Left lobe of liver (tissue), 2 donors: ENCODE measurements at regions not wholly inside any gene's neighbourhood (a gene's known extent, or its start where the extent isn't known, plus 50 kb on each side); places are given as distances from the start of the nearest gene placed in this dataset.

Experiments used
- ATAC-seq: fragments of 200-7000 bp; cut with Tn5 transposase; one replicate; pipeline ENCODE4 v1.9.1; 2020; ENCODE audit warnings: mild to moderate bottlenecking, moderate library complexity
- DNase-seq: peaks from one replicate; pipeline ENCODE4 v3.0.0-alpha.2; 2020; ENCODE audit warnings: low spot score
- donor health status: DM: no; HTN: no; CAD: no; lungs with moderate emphysema.
- donor health status: DM: no; HTN: yes; CAD: no.

- no peak for ATAC-seq
- DNase-seq, result no peak
Measured at GRCh38 chr6:71395731-71396409, 107.3 kb downstream of the OGFRL1 start.

GRCh38 chr6:71396410-71396801, 107.8 kb downstream of the OGFRL1 start:
- ATAC-seq (no peak), DNase-seq (no peak)

DNA sequence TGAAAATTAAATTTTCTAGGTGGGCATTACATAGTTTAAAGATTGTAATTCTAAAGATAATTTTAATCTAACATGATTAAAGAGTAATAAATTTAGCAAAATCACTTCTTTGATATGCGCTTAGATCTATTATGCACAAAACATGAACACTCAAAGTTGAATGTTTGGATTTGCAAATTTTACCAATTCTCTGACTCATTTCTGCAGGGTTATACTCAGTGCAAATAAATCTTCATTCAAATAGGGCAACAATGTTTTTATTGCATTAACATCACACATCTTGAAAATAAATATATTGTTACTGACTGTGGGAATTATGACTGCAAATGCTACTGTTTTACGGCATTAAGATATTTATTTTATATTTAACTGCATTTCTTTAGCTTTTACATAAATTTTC, 110.7 kb downstream of the OGFRL1 start:
- ATAC-seq (no peak), DNase-seq (no peak)

DNA sequence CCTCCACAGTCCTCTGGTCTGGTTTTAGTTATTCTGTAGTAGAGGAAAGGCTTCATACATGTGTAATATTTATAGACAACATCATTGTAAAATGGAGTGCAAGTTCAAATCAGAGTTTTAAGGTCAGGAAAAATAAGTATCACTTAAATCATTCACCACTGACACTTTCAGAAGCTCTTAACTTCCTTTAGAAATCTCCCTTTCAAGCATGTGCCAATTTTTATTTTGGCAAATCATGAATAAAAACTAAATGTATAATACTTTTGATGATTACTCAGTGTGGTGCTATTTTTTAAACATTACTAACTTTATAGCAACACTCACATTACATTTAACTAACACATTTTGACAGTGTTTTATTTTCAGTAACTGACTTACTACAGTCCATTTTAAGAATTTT, 112.2 kb downstream of the OGFRL1 start:
- no peak for DNase-seq
- no peak for ATAC-seq

DNA sequence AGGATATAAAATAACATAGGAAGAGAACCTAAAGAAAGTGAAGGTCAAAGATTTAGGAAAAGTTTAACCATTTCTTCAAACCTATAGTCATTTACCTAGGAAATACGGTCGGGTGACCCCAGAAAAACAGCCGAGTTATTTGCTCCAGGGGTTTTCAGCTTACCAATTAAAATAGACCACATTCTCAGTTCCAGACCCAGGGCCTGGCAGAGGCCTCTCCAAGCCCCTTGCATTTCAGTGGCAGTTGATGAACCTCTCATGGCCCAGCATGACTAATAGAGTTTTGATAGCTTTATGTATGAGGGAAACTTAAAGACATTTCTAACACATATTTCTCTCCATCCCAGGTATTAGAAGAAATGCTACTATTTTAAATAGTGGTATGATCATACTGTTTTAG, 113.5 kb downstream of the OGFRL1 start:
- DNase-seq, result no peak
- no peak for ATAC-seq

GRCh38 chr6:71403422-71404134, 115.0 kb downstream of the OGFRL1 start:
- no peak for ATAC-seq
- no peak for DNase-seq

GRCh38 chr6:71404145-71404966, 115.7 kb downstream of the OGFRL1 start:
- ATAC-seq (peak; percentile 88), DNase-seq (no peak)

DNA sequence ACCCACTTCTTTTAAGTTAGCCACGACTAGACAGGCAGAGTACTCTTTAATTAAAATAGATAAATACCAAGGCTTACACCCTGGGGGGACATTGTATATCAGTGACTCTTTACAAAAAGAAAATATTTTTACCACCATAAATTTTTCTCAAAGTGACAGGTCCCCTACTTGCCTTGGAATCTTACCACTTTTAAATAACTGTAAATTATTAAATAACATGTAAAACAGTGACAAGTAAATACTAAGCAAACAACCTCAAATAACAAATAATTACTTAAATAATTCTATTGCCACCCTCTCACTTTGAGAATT, 116.3 kb downstream of the OGFRL1 start:
- DNase-seq, result no peak
- no peak for ATAC-seq

- no peak for DNase-seq
- no peak for ATAC-seq
Measured at GRCh38 chr6:71405416-71405815, 116.8 kb downstream of the OGFRL1 start.

DNA sequence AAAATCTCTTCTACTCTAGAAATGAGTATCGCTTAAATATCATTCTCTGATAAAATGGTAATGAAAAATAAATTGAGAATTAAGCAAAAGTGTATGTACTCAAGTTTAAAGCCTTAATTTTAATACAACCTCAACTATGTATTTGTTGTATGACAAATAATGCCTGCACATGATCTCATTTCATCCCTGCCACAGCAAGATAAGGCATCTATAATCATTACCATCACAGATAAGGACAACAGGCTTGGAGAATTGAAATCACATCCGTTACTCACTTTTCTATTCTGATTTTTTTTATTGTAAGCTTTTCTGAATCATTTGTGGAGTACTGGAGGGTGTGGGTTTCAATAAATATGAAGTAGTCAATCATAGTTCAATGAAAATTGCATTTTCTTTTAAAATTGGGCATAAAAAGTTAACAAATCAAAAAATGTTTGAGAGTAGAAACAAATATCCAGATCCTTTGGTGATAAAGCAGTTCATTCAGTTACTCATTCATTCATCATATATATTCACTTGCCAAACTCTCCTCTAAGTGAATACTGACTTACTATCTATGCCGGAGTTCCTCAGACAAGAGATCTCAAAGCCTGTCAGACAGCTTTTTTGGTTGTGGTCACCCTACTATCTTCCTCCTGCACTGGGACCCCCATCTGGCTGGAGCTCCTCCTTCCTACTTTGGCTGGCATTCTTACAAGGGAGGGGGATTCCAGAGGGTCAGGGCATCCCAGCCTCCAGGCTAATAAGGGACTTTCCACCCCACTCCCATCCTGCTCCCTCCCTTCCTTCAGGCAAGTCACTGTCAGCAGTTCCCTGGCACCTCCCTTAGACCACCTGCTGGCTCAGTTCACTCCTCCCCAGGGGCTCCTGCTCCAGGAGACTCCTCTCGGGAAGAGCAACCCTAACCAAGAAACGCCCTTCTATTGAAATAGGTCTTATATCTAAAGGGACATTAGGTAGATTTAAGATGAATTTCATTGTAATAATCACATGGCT, 118.6 kb downstream of the OGFRL1 start:
- DNase-seq (no peak), ATAC-seq (no peak)

GRCh38 chr6:71408787-71409723, 120.4 kb downstream of the OGFRL1 start:
- no peak for ATAC-seq
- no peak for DNase-seq

DNA sequence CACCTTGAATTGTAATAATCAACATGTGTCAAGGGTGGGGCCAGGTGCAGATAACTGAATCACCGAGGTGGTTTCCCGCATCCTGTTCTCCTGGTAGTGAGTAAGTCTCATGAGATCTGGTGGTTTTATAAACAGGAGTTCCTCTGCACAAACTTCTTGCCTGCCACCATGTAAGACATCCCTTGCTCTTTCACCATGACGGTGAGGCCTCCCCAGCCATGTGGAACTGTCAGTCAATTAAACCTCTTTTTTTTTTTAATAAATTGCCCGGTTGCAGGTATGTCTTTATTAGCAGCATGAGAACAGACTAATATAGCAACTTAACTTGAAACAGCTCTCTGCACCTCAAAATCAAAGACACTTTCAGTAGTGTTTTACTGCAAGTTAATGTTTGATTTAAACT, 121.6 kb downstream of the OGFRL1 start:
- no peak for DNase-seq
- no peak for ATAC-seq

DNA sequence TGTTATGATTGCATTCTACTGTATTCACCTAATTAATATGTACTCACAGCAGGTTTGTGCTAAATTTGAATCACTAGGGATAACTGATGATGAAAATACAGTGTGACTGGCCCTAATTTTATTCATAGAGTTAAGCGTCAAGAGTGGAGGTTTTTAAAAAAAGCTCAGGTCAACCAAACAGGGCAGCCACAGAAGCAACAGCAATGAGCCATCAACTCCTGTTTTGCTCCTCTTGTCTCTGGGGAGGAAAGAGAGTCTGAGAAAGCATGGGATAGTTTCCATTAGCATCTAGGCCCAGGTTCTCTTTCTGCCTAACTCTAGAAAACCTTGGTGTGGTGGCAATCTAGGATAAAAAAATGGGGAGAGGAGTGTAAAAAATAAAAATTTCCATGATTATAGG, 122.1 kb downstream of the OGFRL1 start:
- ATAC-seq, result no peak
- DNase-seq, result no peak

DNA sequence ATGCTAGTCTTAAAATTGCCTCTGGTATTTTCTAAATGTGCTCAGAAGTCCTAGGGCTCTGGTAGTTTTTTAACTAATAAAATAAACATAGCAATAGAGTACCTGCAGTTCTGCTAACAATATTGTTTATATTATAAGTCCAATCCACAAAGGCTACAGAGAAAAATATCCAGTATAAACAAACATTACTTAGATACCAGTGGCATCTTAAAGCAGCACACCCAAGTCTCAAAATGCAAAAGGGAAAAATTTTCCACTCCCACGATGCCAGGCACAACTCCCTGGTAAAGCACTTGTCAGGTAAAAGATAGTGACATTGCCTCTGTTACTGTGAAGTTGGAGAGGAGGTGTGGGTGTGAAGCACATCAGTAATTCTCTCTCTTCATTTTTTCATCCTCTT, 123.3 kb downstream of the OGFRL1 start:
- DNase-seq (no peak), ATAC-seq (peak; percentile 30)

GRCh38 chr6:71412559-71413140, 124.0 kb downstream of the OGFRL1 start:
- ATAC-seq (peak; percentile 48), DNase-seq (no peak)

- peak; percentile 78 for ATAC-seq
- no peak for DNase-seq
Measured at GRCh38 chr6:71414486-71414885, 125.9 kb downstream of the OGFRL1 start.

- DNase-seq (peak; percentile 53), ATAC-seq (peak; percentile 25)
Measured at GRCh38 chr6:71419217-71420094, 130.8 kb downstream of the OGFRL1 start.

DNA sequence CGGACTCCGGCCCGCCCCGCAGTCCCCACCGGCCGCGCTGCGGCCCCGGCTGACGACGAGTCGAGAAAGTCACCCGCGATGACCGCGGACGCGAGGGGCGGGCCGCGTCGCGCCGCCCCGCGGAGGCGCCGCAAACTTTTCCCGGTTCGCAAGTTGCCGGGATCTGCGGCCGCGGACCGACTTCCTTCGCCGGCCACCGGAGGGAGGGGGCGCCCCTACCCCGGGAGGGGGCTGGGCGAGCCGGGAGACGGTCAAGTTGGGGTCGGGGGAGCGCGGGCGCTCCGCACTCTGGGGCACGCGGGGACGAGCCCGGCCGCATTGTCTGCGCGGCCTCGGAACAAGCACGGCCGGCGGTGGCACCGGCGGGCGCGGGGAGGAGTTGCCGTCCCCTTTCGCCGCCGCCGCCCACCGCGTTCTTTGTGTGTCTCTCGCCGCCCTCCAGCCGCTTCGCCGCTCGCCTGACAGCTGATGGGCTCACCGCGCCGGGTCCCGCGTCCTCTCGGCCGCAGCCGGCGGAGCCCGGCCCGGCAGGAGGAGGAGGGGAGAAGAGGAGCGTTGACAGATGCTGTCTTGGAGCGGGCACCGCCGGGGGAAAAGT, 131.6 kb downstream of the OGFRL1 start:
- peak; percentile 75 for ATAC-seq
- peak; percentile 75 for DNase-seq
